OCI-LY7 (cell line): ENCODE measurements at regions not wholly inside any gene's neighbourhood (a gene's known extent, or its start where the extent isn't known, plus 50 kb on each side); places are given as distances from the start of the nearest gene placed in this dataset.
"Not testable (repeated sequence)": the region's sequence is repeated elsewhere in the genome, so short reads cannot be mapped to it uniquely, and the experiment has no call there.

Experiments used
- BruUV-seq: library from RNA; stranded (reverse); fragments of 400-500 nt; replicated peaks from 2 replicates; lab custom pipeline; 2021; lab: Mats Ljungman, UMichigan
- CTCF ChIA-PET: fragments of 300-600 bp; sonication (Branson Sonifier 250); formaldehyde crosslinking; loops from one replicate; lab custom pipeline; 2022; ENCODE audit warnings: antibody characterized with exemption; ENCODE audit not compliant: unreplicated experiment; lab: Charles Lee
- POLR2A ChIA-PET: fragments of 300-600 bp; sonication (Branson Sonifier 250); formaldehyde crosslinking; loops from one replicate; lab custom pipeline; 2022; ENCODE audit warnings: antibody characterized with exemption; lab: Charles Lee
- DNase-seq: peaks from one replicate; pipeline ENCODE4 v3.0.0-alpha.2; 2015; ENCODE audit warnings: low spot score
- H2AFZ ChIP-seq: fragments of 200-600 bp; sonication (generic), shearing (Covaris generic); 2 replicates; pipeline ENCODE4 v1.6.1; 2014; ENCODE audit warnings: mild to moderate bottlenecking, antibody characterized with exemption, low read length, moderate library complexity
- H3K27ac ChIP-seq: fragments of 200-600 bp; sonication (generic); 2 replicates; pipeline ENCODE4 v1.5.1; 2014; ENCODE audit warnings: mixed run types, low read depth, mild to moderate bottlenecking, moderate library complexity, low read length, inconsistent platforms; ENCODE audit not compliant: poor library complexity, severe bottlenecking
- H3K36me3 ChIP-seq: fragments of 200-600 bp; sonication (generic); 2 replicates; pipeline ENCODE4 v1.6.1; 2014; ENCODE audit warnings: mild to moderate bottlenecking, antibody characterized with exemption, low read length, moderate library complexity, mixed read lengths; ENCODE audit not compliant: insufficient read depth
- H3K4me1 ChIP-seq: fragments of 200-600 bp; sonication (generic); 2 replicates; pipeline ENCODE4 v1.5.1; 2014; ENCODE audit warnings: mild to moderate bottlenecking, low read length; ENCODE audit not compliant: insufficient read depth, poor library complexity, severe bottlenecking
- H3K4me2 ChIP-seq: fragments of 200-600 bp; sonication (generic); 2 replicates; pipeline ENCODE4 v1.6.1; 2014; ENCODE audit warnings: mild to moderate bottlenecking, low read length
- H3K4me3 ChIP-seq: fragments of 200-600 bp; sonication (generic); 2 replicates; pipeline ENCODE4 v1.5.1; 2014; ENCODE audit warnings: mild to moderate bottlenecking, low read depth, low read length; ENCODE audit not compliant: poor library complexity, severe bottlenecking
- H3K79me2 ChIP-seq: fragments of 200-600 bp; sonication (generic); 2 replicates; pipeline ENCODE4 v1.6.1; 2016; ENCODE audit warnings: low read depth, mild to moderate bottlenecking, low read length, moderate library complexity, mixed read lengths; ENCODE audit not compliant: insufficient read depth
- H3K9me2 ChIP-seq: fragments of 200-600 bp; sonication (generic); 2 replicates; pipeline ENCODE4 v1.6.1; 2016; ENCODE audit warnings: mild to moderate bottlenecking, low read length, mixed read lengths; ENCODE audit not compliant: insufficient read depth
- H3K9me3 ChIP-seq: fragments of 200-600 bp; sonication (generic); 2 replicates; pipeline ENCODE4 v1.6.1; 2014; ENCODE audit warnings: mild to moderate bottlenecking, mixed run types, low read length, mixed read lengths
- H4K20me1 ChIP-seq: fragments of 200-600 bp; sonication (generic); 2 replicates; pipeline ENCODE4 v1.6.1; 2014; ENCODE audit warnings: mild to moderate bottlenecking, antibody characterized with exemption, low read length, moderate library complexity, mixed read lengths; ENCODE audit not compliant: insufficient read depth
- CTCF ChIP-seq: fragments of 200-600 bp; sonication (generic); conservative IDR thresholded peaks from 2 replicates; pipeline ENCODE4 v1.5.1; 2014; ENCODE audit warnings: mild to moderate bottlenecking, antibody characterized with exemption, low read length, moderate library complexity, mixed read lengths
- intact Hi-C: fragments of 100-400 bp; cut with micrococcal nuclease; formaldehyde crosslinking; loops from one replicate; pipeline ENCODE4 v1.10.0; 2022; ENCODE audit not compliant: unreplicated experiment

GRCh38 chr7:76117306-76117991, 69.5 kb downstream of the MDH2 start:
- H4K20me1 ChIP-seq, intact Hi-C loops, H3K9me3 ChIP-seq, H3K36me3 ChIP-seq, H3K79me2 ChIP-seq, POLR2A ChIA-PET, H3K4me2 ChIP-seq, BruUV-seq, H3K4me3 ChIP-seq, CTCF ChIA-PET, H3K4me1 ChIP-seq, DNase-seq, H2AFZ ChIP-seq, H3K27ac ChIP-seq, H3K9me2 ChIP-seq: not testable (repeated sequence)

DNA sequence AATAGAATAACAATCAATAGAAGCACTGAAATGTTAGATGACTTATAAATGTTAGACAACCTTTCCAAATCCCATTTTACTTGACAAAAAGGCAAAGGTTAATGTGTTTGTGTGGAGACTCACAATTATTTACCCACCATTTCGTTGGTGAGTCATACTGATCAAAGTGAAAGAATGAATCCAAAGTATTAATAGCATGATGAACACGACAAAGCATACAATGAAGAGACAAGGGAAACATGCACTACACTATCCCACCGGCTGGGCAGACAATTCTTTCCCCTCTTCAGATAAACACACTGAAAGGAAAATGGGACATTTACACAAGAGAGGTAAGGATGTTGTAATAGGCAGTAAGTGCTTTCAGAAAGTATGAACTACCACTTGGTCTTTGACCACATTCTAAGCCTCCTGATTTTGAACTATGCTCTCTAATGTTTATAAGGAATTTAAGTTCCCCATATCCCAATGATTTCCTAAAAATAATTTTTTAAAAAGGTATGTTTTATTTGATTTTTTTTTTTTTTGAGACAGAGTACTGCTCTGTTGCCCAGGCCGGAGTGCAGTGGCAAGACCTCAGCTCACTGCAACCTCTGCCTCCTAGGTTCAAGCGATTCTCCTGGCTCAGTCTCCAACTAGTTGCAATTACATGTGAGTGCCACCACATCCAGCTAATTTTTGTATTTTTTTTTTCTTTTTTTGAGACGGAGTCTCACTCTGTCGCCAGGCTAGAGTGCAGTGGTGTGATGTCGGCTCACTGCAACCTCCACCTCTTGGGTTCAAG, 70.5 kb downstream of the MDH2 start:
- CTCF ChIA-PET, H3K4me1 ChIP-seq: not testable (repeated sequence)

DNA sequence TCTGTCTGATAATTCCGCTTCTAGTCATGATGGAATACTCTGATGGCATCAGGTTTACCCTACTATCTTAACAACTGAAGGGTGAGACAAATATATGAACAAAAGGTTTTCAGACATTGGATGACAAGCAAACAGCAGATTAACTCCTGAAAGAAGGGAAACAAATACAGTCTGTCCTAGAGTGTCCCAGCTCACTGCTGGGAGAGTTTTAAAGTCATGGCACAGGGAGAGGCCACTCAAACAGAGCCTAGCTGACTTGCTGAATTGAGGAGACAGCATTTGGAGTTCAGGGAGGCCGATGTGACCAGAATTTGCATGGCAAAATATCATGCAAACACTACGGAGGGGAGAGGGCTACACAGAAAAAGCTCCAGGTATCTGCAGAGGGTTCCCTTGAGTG, 73.1 kb downstream of the MDH2 start:
- Histone ChIP-seq H4K20me1 (no peaks in the 10 kb centered on the region), H3K36me3 (no peaks in the 10 kb centered on the region), H3K4me3 (no peak overlapping the region), H3K79me2 (no peaks in the 10 kb centered on the region), H3K4me2 (no peak overlapping the region), H3K4me1 (no peaks in the 10 kb centered on the region), H3K9me3 (no peaks in the 10 kb centered on the region), H2AFZ (no peak overlapping the region), H3K27ac (no peak overlapping the region), H3K9me2 (no peaks in the 10 kb centered on the region)
- intact Hi-C loops: no loop called here
- CTCF ChIA-PET: no interaction called here
- POLR2A ChIA-PET: no interaction called here
- no peak for DNase-seq
- no TSS peak for BruUV-seq
- TF ChIP-seq CTCF: no peak

More for the DNA sequence above, 70.5 kb downstream of the MDH2 start:
- H4K20me1 ChIP-seq, H3K79me2 ChIP-seq, H3K9me2 ChIP-seq, H3K9me3 ChIP-seq, H3K27ac ChIP-seq, POLR2A ChIA-PET, H2AFZ ChIP-seq, intact Hi-C loops, H3K4me2 ChIP-seq, H3K4me3 ChIP-seq, BruUV-seq, H3K36me3 ChIP-seq, DNase-seq: not testable (repeated sequence)
